ENCODE measurements at regions not wholly inside any gene's neighbourhood (a gene's known extent, or its start where the extent isn't known, plus 50 kb on each side); places are given as distances from the start of the nearest gene placed in this dataset.

DNA sequence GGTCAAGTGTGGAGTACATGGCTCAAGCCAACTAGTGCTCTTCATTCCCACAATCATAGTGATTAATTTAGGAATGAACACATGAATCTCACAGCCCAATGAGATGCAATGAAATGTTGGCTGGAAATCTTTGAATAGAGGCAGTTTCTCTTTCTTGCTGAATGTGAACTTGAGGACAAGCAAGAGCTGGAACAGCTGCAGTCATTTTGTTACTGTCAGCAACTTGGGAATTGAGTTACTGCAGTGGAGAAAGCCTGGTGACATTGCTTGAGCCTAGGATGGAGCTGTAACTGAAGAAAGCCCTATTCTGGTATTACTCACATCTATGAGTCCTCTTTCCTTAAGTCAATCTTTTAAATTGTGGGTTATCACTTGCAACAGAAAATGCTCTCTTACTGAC lies 62.3 kb downstream of the YIPF5 start:
- ChIA-PET CTCF (interaction anchor here (1.2 kb wide), 1 partner anchor 34 kb away, joined by 4 read pairs; no protein-coding TSS in a partner anchor), POLR2A (no interaction called here)
- TF ChIP-seq, protein P1, sequence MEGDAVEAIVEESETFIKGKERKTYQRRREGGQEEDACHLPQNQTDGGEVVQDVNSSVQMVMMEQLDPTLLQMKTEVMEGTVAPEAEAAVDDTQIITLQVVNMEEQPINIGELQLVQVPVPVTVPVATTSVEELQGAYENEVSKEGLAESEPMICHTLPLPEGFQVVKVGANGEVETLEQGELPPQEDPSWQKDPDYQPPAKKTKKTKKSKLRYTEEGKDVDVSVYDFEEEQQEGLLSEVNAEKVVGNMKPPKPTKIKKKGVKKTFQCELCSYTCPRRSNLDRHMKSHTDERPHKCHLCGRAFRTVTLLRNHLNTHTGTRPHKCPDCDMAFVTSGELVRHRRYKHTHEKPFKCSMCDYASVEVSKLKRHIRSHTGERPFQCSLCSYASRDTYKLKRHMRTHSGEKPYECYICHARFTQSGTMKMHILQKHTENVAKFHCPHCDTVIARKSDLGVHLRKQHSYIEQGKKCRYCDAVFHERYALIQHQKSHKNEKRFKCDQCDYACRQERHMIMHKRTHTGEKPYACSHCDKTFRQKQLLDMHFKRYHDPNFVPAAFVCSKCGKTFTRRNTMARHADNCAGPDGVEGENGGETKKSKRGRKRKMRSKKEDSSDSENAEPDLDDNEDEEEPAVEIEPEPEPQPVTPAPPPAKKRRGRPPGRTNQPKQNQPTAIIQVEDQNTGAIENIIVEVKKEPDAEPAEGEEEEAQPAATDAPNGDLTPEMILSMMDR (IDR thresholded peaks at IDR 0.05; ENCODE audit: insufficient read depth, low read length, missing control alignments): no peak
- DNase-seq (ENCODE audit: low read depth, low spot score): no peak
- H3K4me3 ChIP-seq (ENCODE audit: low read depth, low read length): no peak overlapping the region
